Endothelial cell of umbilical vein (primary cell): ENCODE measurements at regions not wholly inside any gene's neighbourhood (a gene's known extent, or its start where the extent isn't known, plus 50 kb on each side); places are given as distances from the start of the nearest gene placed in this dataset.

Experiments used
- BruUV-seq: library from RNA; stranded (reverse); fragments of 400-500 nt; replicated peaks from 2 replicates; lab custom pipeline; 2021; lab: Mats Ljungman, UMichigan
- CTCF ChIA-PET: fragments of 300-600, 350-600 bp; sonication (Branson Sonifier 250); formaldehyde crosslinking; loops from one replicate; lab custom pipeline; 2021; ENCODE audit warnings: antibody characterized with exemption, inconsistent platforms; lab: Charles Lee
- POLR2A ChIA-PET: fragments of 300-600, 350-600 bp; sonication (Branson Sonifier 250); formaldehyde crosslinking; loops from one replicate; lab custom pipeline; 2021; ENCODE audit warnings: antibody characterized with exemption, inconsistent platforms; lab: Charles Lee
- DNase-seq: peaks from one replicate; pipeline ENCODE4 v3.0.0-alpha.2; 2011; ENCODE audit warnings: low read depth, low spot score
- FAIRE-seq: peaks from 2 replicates; lab custom pipeline; 2011; peaks lifted over from hg19 to GRCh38; lab: Jason Lieb, UNC
- H2AFZ ChIP-seq: 2 replicates; pipeline ENCODE4 v1.6.0; 2012; ENCODE audit warnings: low read depth, low read length, control low read depth, inconsistent platforms
- H3K27ac ChIP-seq: 2 replicates; pipeline ENCODE4 v1.5.1; 2011; ENCODE audit warnings: low read depth, mild to moderate bottlenecking, control low read depth, low read length, moderate library complexity; ENCODE audit not compliant: insufficient read depth
- H3K27me3 ChIP-seq, 2 experiments: 2 replicates each; pipeline versions ENCODE4 v1.6.0 to v1.6.1; 2011; ENCODE audit warnings: low read length in 2 of 2, mixed read lengths in 1 of 2; ENCODE audit not compliant: control insufficient read depth in 2 of 2, insufficient read depth in 2 of 2
- H3K36me3 ChIP-seq, 2 experiments: 2 replicates in 1 of 2; 3 replicates in 1 of 2; pipeline ENCODE4 v1.5.1; 2011; ENCODE audit warnings: low read length in 2 of 2, mild to moderate bottlenecking in 1 of 2, moderate library complexity in 1 of 2; ENCODE audit not compliant: control insufficient read depth in 2 of 2, insufficient read depth in 2 of 2; ENCODE audit errors: extremely low read depth in 1 of 2
- H3K4me1 ChIP-seq: 3 replicates; pipeline ENCODE4 v1.5.1; 2011; ENCODE audit warnings: mild to moderate bottlenecking, low read length; ENCODE audit not compliant: control insufficient read depth, insufficient read depth; ENCODE audit errors: extremely low read depth
- H3K4me2 ChIP-seq: 2 replicates; pipeline ENCODE4 v1.6.1; 2011; ENCODE audit warnings: low read length, control low read depth, mixed read lengths; ENCODE audit not compliant: insufficient read depth
- H3K4me3 ChIP-seq, 3 experiments: fragments of 200-600 bp in 1 of 3; sonication (generic), shearing (Covaris generic) in 1 of 3; replicated peaks in 1 of 3; 2 replicates each; pipeline ENCODE4 v1.5.1; 2011 to 2016; ENCODE audit warnings: control low read depth in 3 of 3, low read length in 3 of 3, mild to moderate bottlenecking in 2 of 3, inconsistent platforms in 1 of 3, low read depth in 1 of 3, moderate library complexity in 1 of 3; ENCODE audit not compliant: insufficient read depth in 1 of 3
- H3K79me2 ChIP-seq: 2 replicates; pipeline ENCODE4 v1.6.0; 2012; ENCODE audit warnings: low read length, inconsistent platforms; ENCODE audit not compliant: control insufficient read depth, insufficient read depth
- H3K9ac ChIP-seq: replicated peaks from 2 replicates; pipeline ENCODE3; 2011; ENCODE audit warnings: low read length, control low read depth; ENCODE audit not compliant: insufficient read depth; ENCODE audit errors: extremely low read depth
- H3K9me1 ChIP-seq: replicated peaks from 3 replicates; pipeline ENCODE4 v1.6.0; 2011; ENCODE audit warnings: mild to moderate bottlenecking, low read length; ENCODE audit not compliant: control insufficient read depth, insufficient read depth; ENCODE audit errors: extremely low read depth
- H3K9me3 ChIP-seq: replicated peaks from 2 replicates; pipeline ENCODE4 v1.5.1; 2012; ENCODE audit warnings: low read length, inconsistent platforms; ENCODE audit not compliant: control insufficient read depth, insufficient read depth
- H4K20me1 ChIP-seq: replicated peaks from 2 replicates; pipeline ENCODE3; 2011; ENCODE audit warnings: mild to moderate bottlenecking, low read length; ENCODE audit not compliant: control insufficient read depth, insufficient read depth; ENCODE audit errors: extremely low read depth
- CTCF ChIP-seq, 2 donors: IDR thresholded peaks; 1 replicate in 1 of 2; 2 replicates in 1 of 2; pipeline ENCODE4 v1.5.1; 2011; ENCODE audit warnings: low read length in 2 of 2, mild to moderate bottlenecking in 2 of 2, moderate library complexity in 2 of 2, control low read depth in 1 of 2, inconsistent platforms in 1 of 2, low read depth in 1 of 2; ENCODE audit not compliant: insufficient read depth in 1 of 2; ENCODE audit errors: extremely low read depth in 1 of 2
- EZH2 ChIP-seq: IDR thresholded peaks from 2 replicates; pipeline ENCODE4 v1.6.1; 2012; ENCODE audit warnings: borderline replicate concordance, low read depth, mild to moderate bottlenecking, moderate library complexity, low read length, inconsistent platforms; ENCODE audit not compliant: severe bottlenecking
- FOS ChIP-seq: IDR thresholded peaks from 2 replicates; pipeline ENCODE4 v1.6.1; 2011; ENCODE audit warnings: mild to moderate bottlenecking, low read length, moderate library complexity, borderline replicate concordance; ENCODE audit not compliant: insufficient read depth
- GATA2 ChIP-seq: IDR thresholded peaks from 2 replicates; pipeline ENCODE4 v1.7.0; 2011; ENCODE audit warnings: low read depth, mild to moderate bottlenecking, moderate library complexity, mixed read lengths, low read length; ENCODE audit not compliant: insufficient read length, insufficient read depth
- JUN ChIP-seq: IDR thresholded peaks from 2 replicates; pipeline ENCODE4 v1.6.1; 2011; ENCODE audit warnings: borderline replicate concordance, low read depth; ENCODE audit not compliant: insufficient read length, insufficient read depth
- MYC ChIP-seq: IDR thresholded peaks from one replicate; pipeline ENCODE4 v1.6.1; 2011; ENCODE audit warnings: mild to moderate bottlenecking, low read depth, low read length
- POLR2A ChIP-seq: IDR thresholded peaks from 2 replicates; pipeline ENCODE4 v1.6.1; 2012; ENCODE audit warnings: low read depth, mild to moderate bottlenecking, control low read depth, low read length
- POLR2AphosphoS5 ChIP-seq: IDR thresholded peaks from 2 replicates; pipeline ENCODE4 v1.6.1; 2012; ENCODE audit warnings: low read depth, mild to moderate bottlenecking, control low read depth, low read length, moderate library complexity; ENCODE audit not compliant: insufficient read depth
- dilution Hi-C: fragments of 300-500 bp; cut with MboI; formaldehyde crosslinking; loops from one replicate; pipeline ENCODE4 v1.15.0; 2019; ENCODE audit warnings: low sequenced_read_pairs; ENCODE audit not compliant: extremely low pct_ligation_motif_present
- intact Hi-C: fragments of 100-400 bp; cut with micrococcal nuclease; formaldehyde crosslinking; loops from one replicate; pipeline ENCODE4 v1.10.0; 2022
- TF ChIP-seq, protein P1 (sequence below): IDR thresholded peaks from 2 replicates; pipeline ENCODE4 v1.6.1; 2011; ENCODE audit not compliant: insufficient read depth, insufficient read length

DNA sequence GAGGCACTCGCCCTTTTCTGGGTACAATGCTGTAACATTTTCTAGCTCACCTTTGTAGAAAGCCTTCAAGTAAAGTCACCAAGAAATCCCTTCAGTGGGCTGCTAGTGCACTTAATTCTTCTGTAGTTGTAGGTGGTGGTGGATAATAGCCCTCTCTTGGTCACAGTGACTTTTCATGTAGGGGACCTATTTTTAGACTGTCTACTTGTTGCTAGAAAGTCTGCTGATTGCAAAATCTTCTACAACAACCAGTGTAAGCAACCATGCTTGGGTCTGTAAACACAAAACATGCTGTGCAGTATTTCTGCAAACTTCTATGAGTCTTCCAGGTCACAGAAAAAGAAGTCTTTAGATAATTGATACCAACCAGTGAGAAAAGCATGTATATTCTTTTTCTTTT, 55.6 kb downstream of the PBDC1 start:
- no peaks in the 10 kb centered on the region for H4K20me1 ChIP-seq
- ChIA-PET POLR2A (no interaction called here), CTCF (no interaction called here)
- H3K9ac ChIP-seq: no peak overlapping the region
- no peaks in the 10 kb centered on the region for H3K36me3 ChIP-seq
- H3K27me3 ChIP-seq: no peaks in the 10 kb centered on the region
- H3K9me3 ChIP-seq: no peaks in the 10 kb centered on the region
- BruUV-seq: no TSS peak
- intact Hi-C loops: no loop called here
- no peak overlapping the region for H3K4me3 ChIP-seq
- FAIRE-seq (no peak), DNase-seq (no peak)
- H3K27ac ChIP-seq: no peak overlapping the region
- dilution Hi-C loops: no loop called here
- no peaks in the 10 kb centered on the region for H3K79me2 ChIP-seq
- no peak overlapping the region for H2AFZ ChIP-seq
- H3K4me1 ChIP-seq: no peaks in the 10 kb centered on the region
- no peaks in the 10 kb centered on the region for H3K9me1 ChIP-seq
- no peak overlapping the region for H3K4me2 ChIP-seq
- no peak for TF ChIP-seq POLR2A
- no peak for TF ChIP-seq FOS
- no peak for TF ChIP-seq JUN
- no peak for TF ChIP-seq GATA2
- TF ChIP-seq POLR2AphosphoS5: no peak
- no peak for TF ChIP-seq MYC
- TF ChIP-seq, protein P1, sequence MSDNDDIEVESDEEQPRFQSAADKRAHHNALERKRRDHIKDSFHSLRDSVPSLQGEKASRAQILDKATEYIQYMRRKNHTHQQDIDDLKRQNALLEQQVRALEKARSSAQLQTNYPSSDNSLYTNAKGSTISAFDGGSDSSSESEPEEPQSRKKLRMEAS: no peak
- no peak for TF ChIP-seq EZH2
- no peak for TF ChIP-seq CTCF (IDR thresholded peaks at IDR 0.05; ENCODE audit: extremely low read depth in 1 of 2, insufficient read depth in 1 of 2, low read depth in 1 of 2, low read length in 2 of 2)
